ENCODE measurements at regions not wholly inside any gene's neighbourhood (a gene's known extent, or its start where the extent isn't known, plus 50 kb on each side); places are given as distances from the start of the nearest gene placed in this dataset.
"Not testable (repeated sequence)": the region's sequence is repeated elsewhere in the genome, so short reads cannot be mapped to it uniquely, and the experiment has no call there.

DNA sequence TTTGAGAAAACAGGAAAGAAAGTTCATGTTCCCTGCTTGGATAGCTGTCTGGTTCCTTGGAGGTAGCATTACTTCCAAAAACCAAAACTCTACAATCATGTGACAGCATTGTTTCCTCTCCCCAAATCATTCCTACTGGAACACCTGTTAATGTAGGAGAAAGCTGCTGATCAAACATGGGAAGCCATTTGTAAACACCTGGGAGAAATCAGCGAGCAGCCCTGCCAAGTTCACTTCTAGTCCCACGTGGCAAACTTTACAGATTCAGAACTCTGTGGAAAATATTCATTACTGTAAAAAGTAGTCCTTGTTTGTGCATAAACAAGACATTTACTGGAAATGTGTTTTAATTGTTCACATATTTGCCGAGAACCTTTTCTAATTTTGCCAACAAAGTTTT, 275.5 kb upstream of the AZI2 start:
- peaks cover 6 to 19% (median 14%) of the 10 kb centered on the region in 7 donors for H3K9me3 Mint-ChIP-seq
- no peak for TF ChIP-seq CTCF (IDR thresholded peaks at IDR 0.05)
- peaks cover 0 to 8% of the 10 kb centered on the region in 2 donors for H3K9me3 ChIP-seq (replicated peaks in 1 of 2; ENCODE audit: control insufficient read depth in 1 of 2, insufficient read depth in 1 of 2, low read length in 2 of 2)
- no peaks in the 10 kb centered on the region for H3K36me3 Mint-ChIP-seq
- intact Hi-C loops (cut with micrococcal nuclease) = no loop called here
- no peaks in the 10 kb centered on the region for H3K79me2 ChIP-seq (ENCODE audit: insufficient read depth, low read length)
- no peak overlapping the region for H3K9ac ChIP-seq (ENCODE audit: insufficient read depth, low read length, poor library complexity, severe bottlenecking)
- H3K27me3 Mint-ChIP-seq (ENCODE audit: low read depth in 3 of 3) = no peaks in the 10 kb centered on the region
- H3K4me2 ChIP-seq (replicated peaks; ENCODE audit: extremely low read depth, low read length, poor library complexity, severe bottlenecking) = no peak overlapping the region
- no peaks in the 10 kb centered on the region for H3K27me3 ChIP-seq (ENCODE audit: control insufficient read depth in 2 of 2, insufficient read depth in 2 of 2, low read length in 2 of 2)
- H3K4me3 ChIP-seq (replicated peaks in 1 of 3; ENCODE audit: low read depth in 2 of 3, low read length in 3 of 3) = no peak overlapping the region
- no CpG with 5 or more reads among the region's 3 CpGs for WGBS (ENCODE audit: insufficient coverage)
- no peak overlapping the region for H2AFZ ChIP-seq (ENCODE audit: insufficient read depth, low read depth, low read length, poor library complexity, severe bottlenecking)
- H3K36me3 ChIP-seq (replicated peaks in 1 of 2; ENCODE audit: control insufficient read depth in 1 of 2, insufficient read depth in 2 of 2, low read length in 2 of 2) = no peaks in the 10 kb centered on the region
- H4K20me1 ChIP-seq (ENCODE audit: insufficient read depth, low read length) = no peaks in the 10 kb centered on the region
- no peaks in the 10 kb centered on the region for H3K4me1 Mint-ChIP-seq
- no peak overlapping the region for H3K4me3 Mint-ChIP-seq
- no peaks in the 10 kb centered on the region for H3K4me1 ChIP-seq (ENCODE audit: control insufficient read depth in 1 of 2, insufficient read depth in 2 of 2, low read length in 2 of 2)
- H3K27ac Mint-ChIP-seq = no peak overlapping the region
- H3K27ac ChIP-seq (ENCODE audit: low read depth in 1 of 2, low read length in 2 of 2) = no peak overlapping the region
- DNase-seq = no peak

- H3K27ac ChIP-seq (ENCODE audit: low read depth in 1 of 2, low read length in 2 of 2); H3K36me3 Mint-ChIP-seq; H3K4me3 Mint-ChIP-seq; DNase-seq; H3K4me1 ChIP-seq (ENCODE audit: control insufficient read depth in 1 of 2, insufficient read depth in 2 of 2, low read length in 2 of 2); H3K9me3 Mint-ChIP-seq; H2AFZ ChIP-seq (ENCODE audit: insufficient read depth, low read depth, low read length, poor library complexity, severe bottlenecking); H3K9me3 ChIP-seq (replicated peaks in 1 of 2; ENCODE audit: control insufficient read depth in 1 of 2, insufficient read depth in 1 of 2, low read length in 2 of 2); H3K36me3 ChIP-seq (replicated peaks in 1 of 2; ENCODE audit: control insufficient read depth in 1 of 2, insufficient read depth in 2 of 2, low read length in 2 of 2); H3K9ac ChIP-seq (ENCODE audit: insufficient read depth, low read length, poor library complexity, severe bottlenecking); H3K79me2 ChIP-seq (ENCODE audit: insufficient read depth, low read length); H3K27me3 ChIP-seq (ENCODE audit: control insufficient read depth in 2 of 2, insufficient read depth in 2 of 2, low read length in 2 of 2); H3K4me3 ChIP-seq (replicated peaks in 1 of 3; ENCODE audit: low read depth in 2 of 3, low read length in 3 of 3); H3K4me2 ChIP-seq (replicated peaks; ENCODE audit: extremely low read depth, low read length, poor library complexity, severe bottlenecking); intact Hi-C loops (cut with micrococcal nuclease); H4K20me1 ChIP-seq (ENCODE audit: insufficient read depth, low read length); H3K27ac Mint-ChIP-seq; H3K27me3 Mint-ChIP-seq (ENCODE audit: low read depth in 3 of 3); H3K4me1 Mint-ChIP-seq: not testable (repeated sequence)
- WGBS (ENCODE audit: insufficient coverage) = no CpG with 5 or more reads among the region's 2 CpGs
Measured at GRCh38 chr3:28627843-28628242, 279.2 kb upstream of the AZI2 start.

Measured in CD14-positive monocyte (primary cell).